Small intestine (tissue), 7 donors: ENCODE measurements at regions not wholly inside any gene's neighbourhood (a gene's known extent, or its start where the extent isn't known, plus 50 kb on each side); places are given as distances from the start of the nearest gene placed in this dataset.

Experiments
- DNase-seq, 2 donors: peaks; one replicate each; pipeline versions ENCODE4 v3.0.0 to v3.0.0-alpha.2; 2013
- FAIRE-seq: peaks from 2 replicates; lab custom pipeline; 2012; peaks lifted over from hg19 to GRCh38; lab: Jason Lieb, UNC
- H3K27ac ChIP-seq, 3 donors: one replicate each; pipeline ENCODE4 v1.5.1; 2013; ENCODE audit warnings: low read length in 2 of 3, mild to moderate bottlenecking in 2 of 3, control low read depth in 1 of 3, inconsistent platforms in 1 of 3, low read depth in 1 of 3, moderate library complexity in 1 of 3
- H3K27me3 ChIP-seq, 3 donors: one replicate each; pipeline ENCODE4 v1.6.1; 2013; ENCODE audit warnings: low read length in 3 of 3, inconsistent platforms in 1 of 3; ENCODE audit not compliant: control insufficient read depth in 3 of 3, insufficient read depth in 3 of 3
- H3K36me3 ChIP-seq, 3 donors: one replicate each; pipeline ENCODE4 v1.6.1; 2013; ENCODE audit warnings: low read length in 3 of 3, inconsistent platforms in 1 of 3, low read depth in 1 of 3, mild to moderate bottlenecking in 1 of 3, moderate library complexity in 1 of 3; ENCODE audit not compliant: control insufficient read depth in 3 of 3, insufficient read depth in 2 of 3
- H3K4me1 ChIP-seq, 3 donors: one replicate each; pipeline ENCODE4 v1.6.1; 2013; ENCODE audit warnings: low read length in 2 of 3, inconsistent platforms in 1 of 3, low read depth in 1 of 3, mild to moderate bottlenecking in 1 of 3, moderate library complexity in 1 of 3; ENCODE audit not compliant: control insufficient read depth in 3 of 3, insufficient read depth in 2 of 3
- H3K4me3 ChIP-seq, 3 donors: one replicate each; pipeline ENCODE4 v1.5.1; 2013; ENCODE audit warnings: low read length in 3 of 3, control low read depth in 1 of 3, inconsistent platforms in 1 of 3, low read depth in 1 of 3, mild to moderate bottlenecking in 1 of 3, moderate library complexity in 1 of 3
- H3K9me3 ChIP-seq, 2 donors: one replicate each; pipeline ENCODE4 v1.6.1; 2013; ENCODE audit warnings: low read depth in 1 of 2, low read length in 1 of 2; ENCODE audit not compliant: control insufficient read depth in 2 of 2, insufficient read depth in 1 of 2
- WGBS, 3 donors: extraction: QIAGEN DNeasy Blood & Tissue Kit; methylation state at CpG; one replicate each; pipeline ENCODE4 v1.1.7; 2013; 5-methylcytosine and 5-hydroxymethylcytosine counted together
- donor health status: healthy with polysubstance abuse.
- donor health status: control.
- donor health status: control.
- donor health status: Bipolar disorder and iron deficiency.
- donor health status: healthy.

DNA sequence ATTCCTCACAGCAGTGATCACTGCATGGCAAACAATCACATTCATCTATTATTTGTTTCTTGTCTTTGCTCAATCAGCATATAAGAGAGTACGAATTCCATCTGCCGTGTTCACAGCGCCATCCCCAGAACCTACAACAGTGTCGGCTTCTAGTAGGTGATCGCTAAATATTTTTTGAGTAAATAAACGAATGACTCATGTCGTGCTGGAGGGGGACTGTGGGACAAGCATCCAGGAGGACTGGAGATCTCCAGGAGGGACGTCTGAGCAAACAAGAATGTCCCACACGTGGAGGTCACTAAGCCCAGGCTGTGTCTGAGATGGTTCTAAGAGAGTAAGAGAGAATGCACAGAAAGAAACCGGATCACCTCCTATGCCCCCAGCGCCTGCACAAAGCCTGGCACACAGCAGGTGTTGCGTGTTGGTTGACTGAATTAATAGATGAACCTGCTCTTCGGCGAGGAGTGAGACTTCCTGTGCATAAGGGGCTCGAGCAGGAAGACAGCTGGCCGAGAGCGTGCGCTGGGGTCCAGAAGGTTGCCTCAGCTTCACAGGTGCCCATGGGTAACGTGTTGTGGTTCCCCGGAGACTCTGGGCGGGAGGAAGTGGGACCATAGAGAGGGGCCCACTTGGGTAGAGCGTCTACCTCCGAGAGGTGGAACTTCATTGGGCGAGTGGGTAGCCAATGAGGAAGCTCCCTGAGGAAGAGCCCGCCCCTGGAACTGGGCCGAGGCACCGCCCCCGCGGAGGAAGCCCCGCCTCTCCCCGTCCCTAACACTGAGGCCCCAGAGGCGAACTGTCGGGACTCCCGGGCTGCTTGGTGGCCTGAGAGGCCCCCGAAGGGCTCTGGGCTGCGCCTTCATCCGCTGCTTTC, 193.0 kb downstream of the MELK start:
- DNase-seq (peak; percentile 79), FAIRE-seq (no peak)
- WGBS, 3 donors: 9 to 17% (median 17%) methylated on average over 31 to 37 of the region's 37 CpGs
- peak overlapping the region in 2 of 3 donors; percentile 38 to 43 for H3K4me3 ChIP-seq
- H3K27ac ChIP-seq: no peak overlapping the region
- H3K27me3 ChIP-seq: peaks cover 0 to 8% (median 0%) of the 10 kb centered on the region in 3 donors
- peaks cover 0 to 4% (median 0%) of the 10 kb centered on the region in 3 donors for H3K4me1 ChIP-seq
- no peaks in the 10 kb centered on the region for H3K36me3 ChIP-seq
- peaks cover 0 to 5% of the 10 kb centered on the region in 2 donors for H3K9me3 ChIP-seq

DNA sequence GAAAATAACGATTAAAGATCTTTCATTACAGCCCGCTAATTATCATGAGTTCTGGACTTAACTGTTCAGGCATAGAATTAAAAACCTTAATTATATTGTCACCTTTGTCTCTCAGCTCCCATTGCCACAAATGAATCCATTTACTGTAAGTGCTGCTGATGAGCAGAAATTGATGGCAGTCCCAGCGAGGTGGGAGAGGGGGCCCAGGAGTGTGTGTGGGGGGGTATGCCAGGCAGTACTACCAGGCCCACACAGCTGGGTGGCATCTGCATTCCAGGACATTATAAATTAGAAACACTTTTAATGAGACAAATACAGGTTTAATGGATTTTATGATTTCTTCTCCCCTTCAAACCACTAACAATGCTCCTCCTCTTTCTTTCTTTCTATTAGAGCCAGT, 196.0 kb downstream of the MELK start:
- H3K27me3 ChIP-seq: peaks cover 0 to 12% (median 0%) of the 10 kb centered on the region in 3 donors
- no peaks in the 10 kb centered on the region for H3K36me3 ChIP-seq
- H3K27ac ChIP-seq: no peak overlapping the region
- H3K4me3 ChIP-seq: no peak overlapping the region
- H3K9me3 ChIP-seq: peaks cover 0 to 5% of the 10 kb centered on the region in 2 donors
- 82 to 91% (median 85%) methylated on average over 3 of the region's 3 CpGs for WGBS, 3 donors
- FAIRE-seq (no peak), DNase-seq (no peak)
- peaks cover 0 to 4% (median 0%) of the 10 kb centered on the region in 3 donors for H3K4me1 ChIP-seq

DNA sequence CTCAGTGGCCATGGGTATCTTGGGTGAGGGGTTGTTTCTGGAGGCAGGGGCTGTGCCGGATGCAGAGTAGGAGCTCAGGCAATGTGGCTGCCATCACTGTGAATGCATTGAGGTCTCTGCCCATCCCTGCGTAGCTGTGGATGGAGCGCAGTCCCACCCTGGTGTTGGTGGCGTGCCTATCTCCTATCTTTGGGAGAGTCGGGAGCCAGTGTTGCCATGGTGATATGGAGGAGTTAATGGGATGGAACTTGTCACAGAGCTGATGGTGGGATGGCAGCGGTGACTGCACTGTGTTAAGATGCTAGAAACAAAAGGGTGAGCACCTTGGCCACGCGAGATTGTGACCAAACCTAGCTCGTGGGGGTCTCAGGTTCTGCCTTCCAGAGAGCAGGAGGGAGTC, 197.3 kb downstream of the MELK start:
- H3K4me3 ChIP-seq: no peak overlapping the region
- peaks cover 0 to 10% (median 0%) of the 10 kb centered on the region in 3 donors for H3K27me3 ChIP-seq
- H3K9me3 ChIP-seq: peaks cover 0 to 5% of the 10 kb centered on the region in 2 donors
- no peak for DNase-seq
- peaks cover 0 to 4% (median 0%) of the 10 kb centered on the region in 3 donors for H3K4me1 ChIP-seq
- no peak for FAIRE-seq
- no peak overlapping the region for H3K27ac ChIP-seq
- no peaks in the 10 kb centered on the region for H3K36me3 ChIP-seq
- 77 to 79% (median 78%) methylated on average over 9 of the region's 9 CpGs for WGBS, 3 donors

DNA sequence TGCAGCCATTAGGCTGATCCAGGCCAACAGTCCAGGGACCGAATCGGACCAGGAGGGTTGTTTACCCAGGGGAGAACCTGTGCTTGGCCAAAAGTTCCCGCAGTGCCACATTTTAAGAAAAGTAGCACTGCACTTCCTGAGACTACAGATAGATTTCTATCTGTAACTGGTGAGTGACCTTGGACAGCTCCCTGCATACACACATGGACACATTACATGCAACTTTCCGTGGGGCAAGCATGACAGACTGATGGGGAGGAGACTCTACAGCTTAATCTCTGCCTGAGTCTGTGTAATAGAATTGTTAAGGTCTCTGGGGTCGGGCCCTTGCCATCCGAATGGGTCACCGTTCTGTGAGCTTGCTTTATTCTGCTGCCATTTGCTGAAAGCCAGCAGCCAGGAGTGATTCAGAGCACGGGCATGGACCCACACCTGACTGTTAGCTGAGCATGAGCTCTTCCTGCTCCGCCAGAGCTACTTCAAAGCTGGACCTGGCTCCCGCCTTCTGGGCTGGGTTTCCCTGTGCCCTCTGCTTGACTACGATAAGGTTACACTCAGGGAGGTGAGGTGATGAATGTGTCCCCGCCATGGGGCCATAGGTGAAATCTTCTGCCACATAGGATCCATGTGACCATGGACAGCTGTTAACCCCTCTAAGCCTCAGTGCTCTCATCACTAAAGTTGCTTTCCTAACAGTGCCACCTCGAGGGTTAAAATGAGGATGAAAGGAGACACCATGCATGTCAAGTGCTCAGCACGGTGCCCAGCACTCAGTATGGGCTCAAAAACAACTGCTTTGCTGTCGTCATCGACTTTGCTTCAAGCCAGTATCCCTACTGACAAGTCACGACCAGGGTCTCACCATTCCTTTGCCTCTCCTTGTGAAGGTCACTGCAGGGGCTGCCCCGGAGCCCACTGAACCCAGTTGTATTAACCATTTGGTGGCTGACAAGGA, 200.0 kb downstream of the MELK start:
- Histone ChIP-seq H3K27me3 (peaks cover 0 to 9% (median 0%) of the 10 kb centered on the region in 3 donors), H3K4me1 (no peaks in the 10 kb centered on the region), H3K36me3 (no peaks in the 10 kb centered on the region), H3K9me3 (no peaks in the 10 kb centered on the region), H3K4me3 (no peak overlapping the region), H3K27ac (no peak overlapping the region)
- 19 to 33% (median 29%) methylated on average over 18 of the region's 18 CpGs for WGBS, 3 donors
- FAIRE-seq: no peak
- peak in 1 of 2 donors; percentile 16 for DNase-seq

DNA sequence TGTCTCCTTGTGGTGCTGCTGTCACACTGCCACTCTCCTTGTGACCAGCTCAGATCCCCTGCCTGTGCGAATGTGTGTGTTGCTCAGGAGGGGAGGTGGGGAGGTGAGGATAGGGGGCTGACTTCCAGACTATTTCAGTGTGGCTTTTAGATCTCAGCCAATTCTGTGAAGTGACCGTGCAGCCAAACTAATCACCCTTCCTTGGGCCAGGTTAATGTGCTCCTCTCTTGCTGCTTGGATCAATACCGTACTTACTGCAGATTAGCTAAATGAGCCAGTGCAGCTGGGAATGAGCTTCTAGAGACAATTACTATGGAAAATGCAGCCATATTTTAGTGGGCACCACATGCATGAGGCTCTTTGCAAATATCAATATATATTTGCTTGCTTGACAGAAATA, 206.0 kb downstream of the MELK start:
- no peak overlapping the region for H3K4me3 ChIP-seq
- H3K36me3 ChIP-seq: no peaks in the 10 kb centered on the region
- peaks cover 0 to 16% (median 0%) of the 10 kb centered on the region in 3 donors for H3K27me3 ChIP-seq
- FAIRE-seq: no peak
- 70 to 80% (median 73%) methylated on average over 3 of the region's 3 CpGs for WGBS, 3 donors
- H3K27ac ChIP-seq: no peak overlapping the region
- no peaks in the 10 kb centered on the region for H3K4me1 ChIP-seq
- no peak for DNase-seq
- no peaks in the 10 kb centered on the region for H3K9me3 ChIP-seq

DNA sequence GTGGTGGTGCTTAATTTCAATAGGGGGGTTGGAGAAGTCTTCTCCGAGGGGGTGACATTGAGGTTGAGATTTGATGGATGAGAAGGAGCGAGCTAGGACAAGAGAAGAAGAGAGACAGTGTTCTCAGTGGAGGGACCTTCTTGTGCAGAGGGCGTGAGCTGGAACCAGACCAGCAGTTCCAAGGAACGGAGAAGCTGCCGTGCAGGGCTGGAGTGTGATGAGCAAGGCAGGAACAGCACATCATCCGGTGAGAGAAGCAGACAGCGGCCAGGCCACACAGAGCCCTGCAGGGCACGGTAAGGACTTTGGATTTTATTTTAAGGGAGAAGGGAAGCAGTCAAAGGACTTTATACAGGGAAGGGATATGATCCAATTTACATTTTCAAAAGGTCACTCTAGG, 206.9 kb downstream of the MELK start:
- Histone ChIP-seq H3K9me3 (no peaks in the 10 kb centered on the region), H3K4me1 (no peaks in the 10 kb centered on the region), H3K27ac (no peak overlapping the region), H3K4me3 (no peak overlapping the region), H3K27me3 (peaks cover 0 to 16% (median 0%) of the 10 kb centered on the region in 3 donors), H3K36me3 (no peaks in the 10 kb centered on the region)
- FAIRE-seq (no peak), DNase-seq (no peak)
- WGBS, 3 donors: 31 to 52% (median 43%) methylated on average over 8 of the region's 8 CpGs

DNA sequence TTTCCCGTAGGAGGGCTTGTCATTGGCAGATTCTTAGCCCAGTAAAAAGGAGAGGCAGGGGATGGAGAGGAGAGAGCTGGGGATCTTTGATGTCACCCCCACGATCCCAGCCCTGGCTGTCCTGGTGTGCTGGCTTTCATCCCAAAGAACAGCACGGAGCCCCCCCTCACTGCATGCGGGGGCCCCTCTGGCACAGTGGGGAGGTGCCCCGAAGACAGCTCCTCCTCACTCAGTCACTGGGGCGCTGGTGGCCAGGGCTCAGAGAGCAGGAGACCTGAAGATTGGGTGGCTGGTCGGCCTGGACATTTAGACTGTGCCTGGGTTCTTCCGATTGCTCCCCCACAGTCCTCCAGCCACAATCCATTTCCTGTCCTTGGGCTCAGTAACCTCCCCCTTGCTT, 207.5 kb downstream of the MELK start:
- H3K36me3 ChIP-seq: no peaks in the 10 kb centered on the region
- 46 to 60% (median 47%) methylated on average over 7 to 8 of the region's 8 CpGs for WGBS, 3 donors
- no peak for FAIRE-seq
- H3K27ac ChIP-seq: no peak overlapping the region
- no peaks in the 10 kb centered on the region for H3K9me3 ChIP-seq
- H3K27me3 ChIP-seq: peaks cover 0 to 16% (median 0%) of the 10 kb centered on the region in 3 donors
- DNase-seq: no peak
- H3K4me3 ChIP-seq: no peak overlapping the region
- H3K4me1 ChIP-seq: no peaks in the 10 kb centered on the region

DNA sequence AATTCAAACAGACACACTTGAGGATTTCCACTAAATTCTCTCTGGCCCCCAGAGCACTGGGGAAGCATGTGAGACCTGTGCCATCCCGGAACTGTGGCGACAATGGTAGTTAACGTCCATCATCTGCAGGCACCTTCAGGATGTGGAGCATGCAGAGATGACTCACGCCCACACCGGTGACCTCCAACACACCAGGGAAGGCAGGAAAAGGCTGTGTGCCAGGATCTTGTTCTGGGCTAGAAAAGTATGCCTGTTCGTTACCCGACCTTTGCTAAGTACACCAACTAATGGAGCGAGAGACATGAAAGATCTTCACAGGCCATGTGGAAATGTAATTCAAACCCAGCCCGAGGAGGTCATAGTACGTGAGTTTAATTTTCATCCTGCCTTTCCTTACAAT, 208.8 kb downstream of the MELK start:
- no peak for FAIRE-seq
- WGBS, 3 donors: 17 to 54% (median 41%) methylated on average over 10 of the region's 10 CpGs
- no peaks in the 10 kb centered on the region for H3K4me1 ChIP-seq

More for the DNA sequence above, 208.8 kb downstream of the MELK start:
- H3K27ac ChIP-seq: no peak overlapping the region
- no peaks in the 10 kb centered on the region for H3K9me3 ChIP-seq
- no peaks in the 10 kb centered on the region for H3K36me3 ChIP-seq
- DNase-seq: peak in 1 of 2 donors; percentile 42
- peaks cover 0 to 16% (median 0%) of the 10 kb centered on the region in 3 donors for H3K27me3 ChIP-seq
- H3K4me3 ChIP-seq: no peak overlapping the region
